ENCODE measurements at regions not wholly inside any gene's neighbourhood (a gene's known extent, or its start where the extent isn't known, plus 50 kb on each side); places are given as distances from the start of the nearest gene placed in this dataset.
"Not testable (repeated sequence)": the region's sequence is repeated elsewhere in the genome, so short reads cannot be mapped to it uniquely, and the experiment has no call there.

DNA sequence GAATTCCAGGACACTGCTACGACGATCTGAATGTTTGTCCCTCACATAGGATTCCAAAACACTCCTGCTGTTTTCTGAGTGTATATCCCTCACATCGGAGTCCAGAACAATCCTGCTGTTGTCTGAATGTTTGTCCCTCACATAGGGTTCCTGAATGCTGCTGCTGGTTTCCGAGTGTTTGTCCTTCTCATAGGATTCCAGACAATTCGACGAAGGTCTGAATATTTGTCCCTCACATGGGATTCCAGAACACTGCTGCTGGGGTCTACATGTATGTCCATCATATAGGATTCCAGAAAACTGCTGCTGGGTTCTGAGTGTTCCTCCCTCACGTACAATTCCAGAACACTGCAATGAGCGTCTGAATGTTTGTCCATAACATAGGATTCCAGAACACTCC lies 219.4 kb downstream of the FOXD4L6 start:
- TF ChIP-seq, protein P1, sequence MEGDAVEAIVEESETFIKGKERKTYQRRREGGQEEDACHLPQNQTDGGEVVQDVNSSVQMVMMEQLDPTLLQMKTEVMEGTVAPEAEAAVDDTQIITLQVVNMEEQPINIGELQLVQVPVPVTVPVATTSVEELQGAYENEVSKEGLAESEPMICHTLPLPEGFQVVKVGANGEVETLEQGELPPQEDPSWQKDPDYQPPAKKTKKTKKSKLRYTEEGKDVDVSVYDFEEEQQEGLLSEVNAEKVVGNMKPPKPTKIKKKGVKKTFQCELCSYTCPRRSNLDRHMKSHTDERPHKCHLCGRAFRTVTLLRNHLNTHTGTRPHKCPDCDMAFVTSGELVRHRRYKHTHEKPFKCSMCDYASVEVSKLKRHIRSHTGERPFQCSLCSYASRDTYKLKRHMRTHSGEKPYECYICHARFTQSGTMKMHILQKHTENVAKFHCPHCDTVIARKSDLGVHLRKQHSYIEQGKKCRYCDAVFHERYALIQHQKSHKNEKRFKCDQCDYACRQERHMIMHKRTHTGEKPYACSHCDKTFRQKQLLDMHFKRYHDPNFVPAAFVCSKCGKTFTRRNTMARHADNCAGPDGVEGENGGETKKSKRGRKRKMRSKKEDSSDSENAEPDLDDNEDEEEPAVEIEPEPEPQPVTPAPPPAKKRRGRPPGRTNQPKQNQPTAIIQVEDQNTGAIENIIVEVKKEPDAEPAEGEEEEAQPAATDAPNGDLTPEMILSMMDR (IDR thresholded peaks at IDR 0.05) = not testable (repeated sequence)
- not testable (repeated sequence) for TF ChIP-seq ZFX (IDR thresholded peaks at IDR 0.05; ENCODE audit: borderline replicate concordance)

Data from 22Rv1 (cell line).